T-helper 1 cell treated with Interleukin-12 subunit alpha and Interleukin-12 subunit beta and Interleukin-4 antibody, amounts not matched to agents 30 μg/mL and 1 μg/mL, for 36 hours (primary cell): ENCODE measurements at regions not wholly inside any gene's neighbourhood (a gene's known extent, or its start where the extent isn't known, plus 50 kb on each side); places are given as distances from the start of the nearest gene placed in this dataset.
"Not testable (repeated sequence)": the region's sequence is repeated elsewhere in the genome, so short reads cannot be mapped to it uniquely, and the experiment has no call there.

Source experiments
- H3K27ac Mint-ChIP-seq: one replicate; pipeline ENCODE4 v1.8.0; 2021; ENCODE audit warnings: mild to moderate bottlenecking, mixed read lengths
- H3K27me3 Mint-ChIP-seq: one replicate; pipeline ENCODE4 v1.8.0; 2021; ENCODE audit warnings: low read depth, mixed read lengths
- H3K36me3 Mint-ChIP-seq: one replicate; pipeline ENCODE4 v1.8.0; 2021; ENCODE audit warnings: low read depth, mixed read lengths
- H3K4me1 Mint-ChIP-seq: one replicate; pipeline ENCODE4 v1.8.0; 2021; ENCODE audit warnings: low read depth, mixed read lengths
- H3K4me3 Mint-ChIP-seq: one replicate; pipeline ENCODE4 v1.8.0; 2021; ENCODE audit warnings: mild to moderate bottlenecking, moderate library complexity, mixed read lengths
- H3K9me3 Mint-ChIP-seq: one replicate; pipeline ENCODE4 v1.8.0; 2021; ENCODE audit warnings: mixed read lengths

GRCh38 chr15:58318517-58318916 lies 113.3 kb upstream of the LIPC start:
- Mint-ChIP-seq H3K27me3 (no peaks in the 10 kb centered on the region), H3K9me3 (peaks cover 9% of the 10 kb centered on the region), H3K27ac (no peak overlapping the region), H3K36me3 (peaks cover 4% of the 10 kb centered on the region), H3K4me3 (no peak overlapping the region), H3K4me1 (peaks cover 18% of the 10 kb centered on the region)

- H3K27ac Mint-ChIP-seq, result no peak overlapping the region
- H3K27me3 Mint-ChIP-seq, result peaks cover 15% of the 10 kb centered on the region
- H3K36me3 Mint-ChIP-seq, result peaks cover 5% of the 10 kb centered on the region
- H3K4me1 Mint-ChIP-seq, result peaks cover under 1% of the 10 kb centered on the region
- H3K9me3 Mint-ChIP-seq, result peaks cover 9% of the 10 kb centered on the region
- H3K4me3 Mint-ChIP-seq, result no peak overlapping the region
Observed at GRCh38 chr15:58321034-58321433, 110.8 kb upstream of the LIPC start.

GRCh38 chr15:58322253-58322652 lies 109.5 kb upstream of the LIPC start:
- Mint-ChIP-seq H3K36me3 (peaks cover 5% of the 10 kb centered on the region), H3K27ac (no peak overlapping the region), H3K27me3 (peaks cover 15% of the 10 kb centered on the region), H3K4me3 (no peak overlapping the region), H3K9me3 (peaks cover 3% of the 10 kb centered on the region), H3K4me1 (no peaks in the 10 kb centered on the region)

- not testable (repeated sequence) for H3K27ac Mint-ChIP-seq, H3K9me3 Mint-ChIP-seq, H3K36me3 Mint-ChIP-seq, H3K4me1 Mint-ChIP-seq, H3K4me3 Mint-ChIP-seq
- H3K27me3 Mint-ChIP-seq, result peaks cover 15% of the 10 kb centered on the region
Observed at GRCh38 chr15:58323321-58323720, 108.5 kb upstream of the LIPC start.

GRCh38 chr15:58324533-58324932 lies 107.3 kb upstream of the LIPC start:
- H3K27ac Mint-ChIP-seq, result no peak overlapping the region
- H3K36me3 Mint-ChIP-seq, result peaks cover 6% of the 10 kb centered on the region
- H3K27me3 Mint-ChIP-seq, result peaks cover 15% of the 10 kb centered on the region
- no peak overlapping the region for H3K4me3 Mint-ChIP-seq
- peaks cover 7% of the 10 kb centered on the region for H3K9me3 Mint-ChIP-seq
- peaks cover 2% of the 10 kb centered on the region for H3K4me1 Mint-ChIP-seq

- H3K4me3 Mint-ChIP-seq, result no peak overlapping the region
- no peak overlapping the region for H3K27ac Mint-ChIP-seq
- H3K4me1 Mint-ChIP-seq, result peaks cover 30% of the 10 kb centered on the region
- peaks cover 15% of the 10 kb centered on the region for H3K27me3 Mint-ChIP-seq
- H3K36me3 Mint-ChIP-seq, result peaks cover 2% of the 10 kb centered on the region
- peaks cover 4% of the 10 kb centered on the region for H3K9me3 Mint-ChIP-seq
Observed at GRCh38 chr15:58327958-58328357, 103.8 kb upstream of the LIPC start.

GRCh38 chr15:58329211-58329610 lies 102.6 kb upstream of the LIPC start:
- peaks cover 10% of the 10 kb centered on the region for H3K9me3 Mint-ChIP-seq
- peaks cover 7% of the 10 kb centered on the region for H3K36me3 Mint-ChIP-seq
- H3K27me3 Mint-ChIP-seq, result peaks cover 15% of the 10 kb centered on the region
- H3K4me1 Mint-ChIP-seq, result peaks cover 40% of the 10 kb centered on the region
- peak overlapping the region; percentile 32 for H3K27ac Mint-ChIP-seq
- no peak overlapping the region for H3K4me3 Mint-ChIP-seq

GRCh38 chr15:58329781-58330671 lies 101.8 kb upstream of the LIPC start:
- no peak overlapping the region for H3K27ac Mint-ChIP-seq
- H3K4me1 Mint-ChIP-seq, result peaks cover 40% of the 10 kb centered on the region
- peaks cover 9% of the 10 kb centered on the region for H3K36me3 Mint-ChIP-seq
- no peak overlapping the region for H3K4me3 Mint-ChIP-seq
- peaks cover 13% of the 10 kb centered on the region for H3K9me3 Mint-ChIP-seq
- H3K27me3 Mint-ChIP-seq, result peaks cover 11% of the 10 kb centered on the region

- H3K36me3 Mint-ChIP-seq, result peaks cover 9% of the 10 kb centered on the region
- H3K27ac Mint-ChIP-seq, result peak overlapping the region; percentile 92
- peaks cover 14% of the 10 kb centered on the region for H3K9me3 Mint-ChIP-seq
- H3K27me3 Mint-ChIP-seq, result peaks cover 2% of the 10 kb centered on the region
- peaks cover 41% of the 10 kb centered on the region for H3K4me1 Mint-ChIP-seq
- H3K4me3 Mint-ChIP-seq, result peak overlapping the region; percentile 56
Observed at GRCh38 chr15:58330741-58331559, 100.8 kb upstream of the LIPC start.

- peaks cover 14% of the 10 kb centered on the region for H3K9me3 Mint-ChIP-seq
- peaks cover 41% of the 10 kb centered on the region for H3K4me1 Mint-ChIP-seq
- H3K27me3 Mint-ChIP-seq, result no peaks in the 10 kb centered on the region
- H3K4me3 Mint-ChIP-seq, result peak overlapping the region; percentile 56
- peak overlapping the region; percentile 92 for H3K27ac Mint-ChIP-seq
- peaks cover 9% of the 10 kb centered on the region for H3K36me3 Mint-ChIP-seq
Observed at GRCh38 chr15:58331560-58331912, 100.3 kb upstream of the LIPC start.

GRCh38 chr15:58331913-58332675 lies 99.7 kb upstream of the LIPC start:
- H3K27me3 Mint-ChIP-seq, result no peaks in the 10 kb centered on the region
- H3K36me3 Mint-ChIP-seq, result peaks cover 9% of the 10 kb centered on the region
- H3K4me1 Mint-ChIP-seq, result peaks cover 41% of the 10 kb centered on the region
- H3K27ac Mint-ChIP-seq, result peak overlapping the region; percentile 92
- H3K9me3 Mint-ChIP-seq, result peaks cover 14% of the 10 kb centered on the region
- peak overlapping the region; percentile 56 for H3K4me3 Mint-ChIP-seq

- H3K4me1 Mint-ChIP-seq, result peaks cover 42% of the 10 kb centered on the region
- peak overlapping the region; percentile 56 for H3K4me3 Mint-ChIP-seq
- no peaks in the 10 kb centered on the region for H3K27me3 Mint-ChIP-seq
- peaks cover 14% of the 10 kb centered on the region for H3K9me3 Mint-ChIP-seq
- H3K27ac Mint-ChIP-seq, result peak overlapping the region; percentile 92
- H3K36me3 Mint-ChIP-seq, result peaks cover 9% of the 10 kb centered on the region
Observed at GRCh38 chr15:58332676-58333400, 99.0 kb upstream of the LIPC start.

- H3K36me3 Mint-ChIP-seq, result peaks cover 8% of the 10 kb centered on the region
- peaks cover 46% of the 10 kb centered on the region for H3K4me1 Mint-ChIP-seq
- H3K4me3 Mint-ChIP-seq, result no peak overlapping the region
- H3K27me3 Mint-ChIP-seq, result no peaks in the 10 kb centered on the region
- H3K27ac Mint-ChIP-seq, result no peak overlapping the region
- H3K9me3 Mint-ChIP-seq, result peaks cover 10% of the 10 kb centered on the region
Observed at GRCh38 chr15:58334803-58335202, 97.0 kb upstream of the LIPC start.

- Mint-ChIP-seq H3K36me3 (peaks cover 8% of the 10 kb centered on the region), H3K4me3 (no peak overlapping the region), H3K27ac (peak overlapping the region; percentile 9), H3K9me3 (peaks cover 10% of the 10 kb centered on the region), H3K4me1 (peaks cover 37% of the 10 kb centered on the region), H3K27me3 (no peaks in the 10 kb centered on the region)
Observed at GRCh38 chr15:58336161-58336560, 95.6 kb upstream of the LIPC start.
